Endothelial cell of umbilical vein (primary cell): ENCODE measurements at regions not wholly inside any gene's neighbourhood (a gene's known extent, or its start where the extent isn't known, plus 50 kb on each side); places are given as distances from the start of the nearest gene placed in this dataset.

Experiments used
- CTCF ChIP-seq, 2 donors: IDR thresholded peaks; 1 replicate in 1 of 2; 2 replicates in 1 of 2; pipeline ENCODE4 v1.5.1; 2011; ENCODE audit warnings: low read length in 2 of 2, mild to moderate bottlenecking in 2 of 2, moderate library complexity in 2 of 2, control low read depth in 1 of 2, inconsistent platforms in 1 of 2, low read depth in 1 of 2; ENCODE audit not compliant: insufficient read depth in 1 of 2; ENCODE audit errors: extremely low read depth in 1 of 2
- MAX ChIP-seq: IDR thresholded peaks from 2 replicates; pipeline ENCODE4 v1.6.1; 2011; ENCODE audit not compliant: insufficient read depth, insufficient read length
- POLR2AphosphoS5 ChIP-seq: IDR thresholded peaks from 2 replicates; pipeline ENCODE4 v1.6.1; 2012; ENCODE audit warnings: low read depth, mild to moderate bottlenecking, control low read depth, low read length, moderate library complexity; ENCODE audit not compliant: insufficient read depth

DNA sequence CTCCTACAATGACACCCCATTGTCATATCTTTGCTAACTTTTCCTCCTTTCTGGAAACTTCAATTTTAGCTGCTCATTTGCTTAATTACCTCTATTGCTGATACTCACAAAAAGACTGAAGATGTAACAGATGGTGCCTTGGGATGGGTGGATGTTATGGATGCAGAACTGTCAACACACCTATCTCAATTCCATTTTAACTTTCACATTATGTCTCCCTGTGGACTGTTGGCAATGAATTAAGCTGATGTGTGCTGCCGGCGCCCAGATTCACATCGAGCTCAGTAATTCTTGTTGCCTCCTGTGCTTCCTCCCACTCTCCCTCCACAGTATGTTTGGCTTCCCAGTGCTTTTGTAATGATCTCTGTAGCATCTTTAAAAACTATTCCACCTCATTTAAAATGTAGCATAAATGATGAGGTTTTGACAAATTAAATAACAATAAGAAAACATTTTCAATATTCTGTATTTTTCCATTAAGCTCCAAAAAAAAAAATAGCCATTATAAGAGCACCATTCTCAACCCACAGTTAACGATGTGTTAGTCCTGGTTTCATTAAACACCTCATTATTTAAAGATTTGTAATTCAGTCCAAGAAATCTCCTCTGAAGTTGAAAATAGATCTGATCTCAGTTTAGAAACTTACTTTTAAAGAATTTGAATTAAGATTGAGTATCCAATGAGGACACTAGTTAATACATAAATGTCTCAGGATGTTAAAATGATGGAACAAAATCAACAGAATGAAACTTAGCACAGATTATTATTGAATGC lies 99.9 kb upstream of the FAM216B start:
- TF ChIP-seq POLR2AphosphoS5 = no peak
- TF ChIP-seq MAX = no peak
- TF ChIP-seq CTCF (IDR thresholded peaks at IDR 0.05; ENCODE audit: extremely low read depth in 1 of 2, insufficient read depth in 1 of 2, low read depth in 1 of 2, low read length in 2 of 2) = no peak
